Heart left ventricle (tissue), 16 donors: ENCODE measurements at regions not wholly inside any gene's neighbourhood (a gene's known extent, or its start where the extent isn't known, plus 50 kb on each side); places are given as distances from the start of the nearest gene placed in this dataset.
A peak's percentile ranks its signal among the peaks of the same experiment; 100 is the strongest.

Source experiments
- ATAC-seq, 4 donors: fragments of 200-7000 bp; cut with Tn5 transposase; one replicate each; pipeline ENCODE4 v1.9.1; 2020 to 2022; ENCODE audit warnings: moderate library complexity in 4 of 4, mild to moderate bottlenecking in 3 of 4, moderate number of reproducible peaks in 1 of 4
- DNase-seq, 5 donors: peaks; one replicate each; pipeline ENCODE4 v3.0.0-alpha.2; 2020
- H3K27ac ChIP-seq, 12 donors: fragments of 200-600 bp; sonication (generic) in 4 of 12; one replicate each; pipeline versions ENCODE4 v1.5.0 to v1.8.0; 2016 to 2022; ENCODE audit warnings: mild to moderate bottlenecking in 2 of 12
- H3K27me3 ChIP-seq, 9 donors: fragments of 200-600 bp; sonication (generic) in 2 of 9; one replicate each; pipeline versions ENCODE4 v1.5.1 to v1.8.0; 2016 to 2022; ENCODE audit warnings: mild to moderate bottlenecking in 3 of 9
- H3K36me3 ChIP-seq, 9 donors: fragments of 200-600 bp; sonication (generic) in 2 of 9; one replicate each; pipeline versions ENCODE4 v1.5.0 to v1.8.0; 2018 to 2022; ENCODE audit warnings: mild to moderate bottlenecking in 2 of 9
- H3K4me1 ChIP-seq, 12 donors: fragments of 200-600 bp; sonication (generic) in 4 of 12; one replicate each; pipeline versions ENCODE4 v1.5.0 to v1.8.0; 2016 to 2022; ENCODE audit warnings: mild to moderate bottlenecking in 3 of 12
- H3K4me3 ChIP-seq, 12 donors: fragments of 200-600 bp; sonication (generic) in 4 of 12; one replicate each; pipeline versions ENCODE4 v1.5.0 to v1.8.0; 2017 to 2022; ENCODE audit warnings: mild to moderate bottlenecking in 9 of 12, moderate library complexity in 4 of 12
- H3K9me3 ChIP-seq, 12 donors: fragments of 200-600 bp; sonication (generic) in 4 of 12; one replicate each; pipeline versions ENCODE4 v1.5.0 to v1.8.0; 2016 to 2022; ENCODE audit warnings: mild to moderate bottlenecking in 1 of 12
- POLR2A ChIP-seq, 2 donors: fragments of 450-650 bp; IDR thresholded peaks; one replicate each; pipeline ENCODE4 v1.6.1; 2017; ENCODE audit warnings: antibody characterized with exemption in 2 of 2, mild to moderate bottlenecking in 2 of 2, moderate library complexity in 2 of 2
- WGBS, 4 donors: extraction: QIAGEN DNeasy Blood & Tissue Kit in 2 of 4; methylation state at CpG; one replicate each; pipeline versions ENCODE4 v1.1.5 to v1.1.7; 2013 to 2018; 5-methylcytosine and 5-hydroxymethylcytosine counted together
- intact Hi-C, 10 donors: fragments of 100-400 bp; cut with DNase I; formaldehyde crosslinking; loops; one replicate each; pipeline versions ENCODE4 v1.11.1 to v1.14.2; 2022
- TF ChIP-seq, protein P1 (sequence below), 12 donors: fragments of 200-600 bp; sonication (generic) in 4 of 12; IDR thresholded peaks; one replicate each; pipeline versions ENCODE4 v1.5.0 to v1.8.0; 2018 to 2022; ENCODE audit warnings: antibody characterized with exemption in 12 of 12, mild to moderate bottlenecking in 5 of 12
- donor health status: ischemic (EF 13 %, LVEDD 7.1; RV severe dilation, severe dysfunction).
- donor health status: healthy with polysubstance abuse.
- donor health status: DM: no; HTN: yes; CAD: no.
- donor health status: DM: no; HTN: no; CAD: no.
- donor health status: ischemic (EF 25% LVEDD 6.9; RV normal size, moderate dysfunction).
- donor health status: ischemic (EF 25% LVEDD 5.7; RV mildly dilated, moderate dysfunction).
- donor health status: healthy.
- donor health status: DM: yes; HTN: yes; CAD: no.
- donor health status: ischemic (EF 35%, LVEDD 5.7; RV mildly dilated, moderate dysfunction).
- donor health status: nonischemic (EF 11% LVEDD 7.7; RV severe dilation, severe dysfunction).
- donor health status: DM: yes; HTN: yes; CAD: no.
- donor health status: PGD.
- donor health status: ischemic (EF 29% LVEDD 5.4; RV normal size, mild dysfunction).
- donor health status: nonischemic (EF 23%, LVEDD 6.1; RV moderate dilation, normal function).

DNA sequence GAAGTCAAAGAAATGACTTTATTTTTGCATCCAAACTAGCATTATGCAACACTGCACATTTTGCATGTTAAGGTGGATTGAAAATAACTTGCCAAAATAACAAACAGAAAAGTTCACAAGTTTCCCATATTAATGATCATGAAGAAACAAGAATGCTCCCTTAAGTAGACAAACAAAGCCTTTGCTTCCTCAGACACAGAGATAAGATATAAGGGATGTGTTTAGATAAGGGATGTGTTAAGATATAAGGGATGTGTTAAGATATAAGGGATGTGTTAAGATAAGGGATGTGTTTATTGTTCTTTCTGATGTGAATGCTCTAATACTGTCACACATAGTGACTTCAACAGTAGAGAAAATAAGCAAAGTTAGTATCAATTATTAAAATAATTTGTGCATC, 174.8 kb downstream of the GABRG2 start:
- no peak for ATAC-seq
- Histone ChIP-seq H3K4me1 (no peaks in the 10 kb centered on the region), H3K4me3 (no peak overlapping the region)

DNA sequence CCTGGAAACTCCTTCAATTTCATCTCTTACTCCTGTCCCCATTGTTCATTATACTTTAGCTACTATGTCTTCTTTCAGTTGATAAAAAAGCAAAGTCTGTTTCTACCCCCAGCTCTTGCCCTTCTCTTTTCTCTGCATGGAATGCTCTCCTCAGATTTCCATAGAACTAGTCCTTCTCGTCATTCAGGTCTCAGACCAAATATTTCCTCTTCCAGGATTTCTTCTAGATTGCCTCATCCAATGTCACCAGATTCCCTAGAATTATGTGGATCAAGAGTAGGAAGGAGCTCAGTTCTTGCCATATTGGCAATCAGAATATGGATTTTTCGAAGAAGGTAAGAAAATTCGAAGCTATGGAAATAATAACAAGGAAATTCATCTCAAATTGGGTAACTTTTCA, 176.1 kb downstream of the GABRG2 start:
- no peak for TF ChIP-seq POLR2A (IDR thresholded peaks at IDR 0.05)
- TF ChIP-seq, protein P1, sequence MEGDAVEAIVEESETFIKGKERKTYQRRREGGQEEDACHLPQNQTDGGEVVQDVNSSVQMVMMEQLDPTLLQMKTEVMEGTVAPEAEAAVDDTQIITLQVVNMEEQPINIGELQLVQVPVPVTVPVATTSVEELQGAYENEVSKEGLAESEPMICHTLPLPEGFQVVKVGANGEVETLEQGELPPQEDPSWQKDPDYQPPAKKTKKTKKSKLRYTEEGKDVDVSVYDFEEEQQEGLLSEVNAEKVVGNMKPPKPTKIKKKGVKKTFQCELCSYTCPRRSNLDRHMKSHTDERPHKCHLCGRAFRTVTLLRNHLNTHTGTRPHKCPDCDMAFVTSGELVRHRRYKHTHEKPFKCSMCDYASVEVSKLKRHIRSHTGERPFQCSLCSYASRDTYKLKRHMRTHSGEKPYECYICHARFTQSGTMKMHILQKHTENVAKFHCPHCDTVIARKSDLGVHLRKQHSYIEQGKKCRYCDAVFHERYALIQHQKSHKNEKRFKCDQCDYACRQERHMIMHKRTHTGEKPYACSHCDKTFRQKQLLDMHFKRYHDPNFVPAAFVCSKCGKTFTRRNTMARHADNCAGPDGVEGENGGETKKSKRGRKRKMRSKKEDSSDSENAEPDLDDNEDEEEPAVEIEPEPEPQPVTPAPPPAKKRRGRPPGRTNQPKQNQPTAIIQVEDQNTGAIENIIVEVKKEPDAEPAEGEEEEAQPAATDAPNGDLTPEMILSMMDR (IDR thresholded peaks at IDR 0.05), result no peak

More for the DNA sequence above, 174.8 kb downstream of the GABRG2 start:
- no peaks in the 10 kb centered on the region for H3K9me3 ChIP-seq
- DNase-seq, result no peak
- no peaks in the 10 kb centered on the region for H3K36me3 ChIP-seq
- H3K27me3 ChIP-seq, result no peaks in the 10 kb centered on the region
- no peak overlapping the region for H3K27ac ChIP-seq
- TF ChIP-seq POLR2A (IDR thresholded peaks at IDR 0.05), result no peak
- TF ChIP-seq, protein P1 (IDR thresholded peaks at IDR 0.05), result no peak
- intact Hi-C loops, result no loop called here

DNA sequence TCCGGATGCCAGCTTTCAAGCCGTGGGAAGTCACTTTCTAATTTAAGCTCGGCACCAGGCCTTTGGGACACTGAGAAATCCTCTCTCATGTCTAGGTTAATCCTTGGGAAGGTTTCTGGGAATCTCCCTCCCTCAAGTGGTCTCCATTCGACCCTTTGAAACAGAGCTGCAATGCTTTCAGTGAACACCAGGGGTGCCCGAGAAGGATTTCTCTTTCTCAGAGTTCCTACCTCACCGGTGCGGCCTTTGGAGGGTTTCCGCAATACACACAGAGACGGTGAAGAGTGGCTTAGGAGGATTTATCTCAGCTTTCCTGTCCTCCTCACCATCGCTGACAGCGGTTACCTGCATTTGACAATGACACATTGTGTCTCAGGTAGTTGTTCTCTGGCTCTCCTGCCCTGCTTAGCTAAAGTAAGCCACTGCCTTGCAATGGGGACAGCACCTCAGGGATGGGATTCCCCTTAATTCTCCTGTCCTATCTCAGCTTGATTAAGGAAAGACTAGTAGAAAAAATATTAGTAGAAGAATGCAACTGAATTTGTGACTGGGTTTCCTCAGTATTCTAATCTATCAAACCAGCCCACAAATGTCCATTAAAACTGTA, 180.6 kb downstream of the GABRG2 start:
- no peak for ATAC-seq

More for the DNA sequence above, 176.1 kb downstream of the GABRG2 start:
- H3K36me3 ChIP-seq, result no peaks in the 10 kb centered on the region
- WGBS, 4 donors, result 61 to 72% (median 68%) methylated on average over 3 of the region's 3 CpGs
- DNase-seq, result no peak
- H3K9me3 ChIP-seq, result no peaks in the 10 kb centered on the region
- no peaks in the 10 kb centered on the region for H3K4me1 ChIP-seq
- no peak for ATAC-seq
- no peak overlapping the region for H3K4me3 ChIP-seq
- no peaks in the 10 kb centered on the region for H3K27me3 ChIP-seq
- intact Hi-C loops, result no loop called here
- H3K27ac ChIP-seq, result no peak overlapping the region

DNA sequence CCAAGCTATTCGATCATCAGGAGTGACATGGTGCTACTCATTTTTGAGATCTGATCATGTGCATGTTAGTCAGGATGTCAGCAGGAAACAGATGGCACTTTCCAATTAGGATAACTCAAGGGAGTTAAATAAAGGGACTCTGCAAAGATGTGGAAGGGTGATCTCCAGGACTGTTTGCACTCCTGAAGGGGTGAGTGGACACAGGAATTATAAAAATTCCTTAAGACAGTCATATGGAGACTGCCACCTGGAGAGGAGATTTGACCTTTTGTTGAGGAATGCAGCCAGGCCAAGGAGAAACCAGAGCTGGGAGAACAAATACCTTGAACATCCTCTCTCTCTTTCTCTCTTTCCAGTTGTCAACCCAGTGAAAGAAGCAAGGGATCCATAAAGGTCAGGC, 189.1 kb downstream of the GABRG2 start:
- TF ChIP-seq, protein P1 (IDR thresholded peaks at IDR 0.05), result no peak
- TF ChIP-seq POLR2A (IDR thresholded peaks at IDR 0.05), result no peak
- no peak for DNase-seq
- intact Hi-C loops, result no loop called here
- ATAC-seq, result no peak
- no peak overlapping the region for H3K4me3 ChIP-seq
- no peaks in the 10 kb centered on the region for H3K36me3 ChIP-seq
- no peak overlapping the region for H3K27ac ChIP-seq
- no peaks in the 10 kb centered on the region for H3K27me3 ChIP-seq
- no peaks in the 10 kb centered on the region for H3K9me3 ChIP-seq
- whole genome bisulfite sequencing, 4 donors, result 65 to 69% (median 66%) methylated on average over 1 of the region's 1 CpG
- H3K4me1 ChIP-seq, result no peaks in the 10 kb centered on the region

More for the DNA sequence above, 180.6 kb downstream of the GABRG2 start:
- H3K4me1 ChIP-seq, result no peaks in the 10 kb centered on the region
- intact Hi-C loops, result no loop called here
- TF ChIP-seq POLR2A (IDR thresholded peaks at IDR 0.05), result no peak
- TF ChIP-seq, protein P1 (IDR thresholded peaks at IDR 0.05), result peak in 3 of 12 donors; percentile 5 to 14 (median 7)
- no peak for DNase-seq
- H3K9me3 ChIP-seq, result no peaks in the 10 kb centered on the region
- no peaks in the 10 kb centered on the region for H3K27me3 ChIP-seq
- no peaks in the 10 kb centered on the region for H3K36me3 ChIP-seq
- no peak overlapping the region for H3K4me3 ChIP-seq
- H3K27ac ChIP-seq, result no peak overlapping the region
- WGBS, 4 donors, result 65 to 80% (median 75%) methylated on average over 11 of the region's 11 CpGs
